ENCODE measurements at regions not wholly inside any gene's neighbourhood (a gene's known extent, or its start where the extent isn't known, plus 50 kb on each side); places are given as distances from the start of the nearest gene placed in this dataset.
"Not testable (repeated sequence)": the region's sequence is repeated elsewhere in the genome, so short reads cannot be mapped to it uniquely, and the experiment has no call there.

DNA sequence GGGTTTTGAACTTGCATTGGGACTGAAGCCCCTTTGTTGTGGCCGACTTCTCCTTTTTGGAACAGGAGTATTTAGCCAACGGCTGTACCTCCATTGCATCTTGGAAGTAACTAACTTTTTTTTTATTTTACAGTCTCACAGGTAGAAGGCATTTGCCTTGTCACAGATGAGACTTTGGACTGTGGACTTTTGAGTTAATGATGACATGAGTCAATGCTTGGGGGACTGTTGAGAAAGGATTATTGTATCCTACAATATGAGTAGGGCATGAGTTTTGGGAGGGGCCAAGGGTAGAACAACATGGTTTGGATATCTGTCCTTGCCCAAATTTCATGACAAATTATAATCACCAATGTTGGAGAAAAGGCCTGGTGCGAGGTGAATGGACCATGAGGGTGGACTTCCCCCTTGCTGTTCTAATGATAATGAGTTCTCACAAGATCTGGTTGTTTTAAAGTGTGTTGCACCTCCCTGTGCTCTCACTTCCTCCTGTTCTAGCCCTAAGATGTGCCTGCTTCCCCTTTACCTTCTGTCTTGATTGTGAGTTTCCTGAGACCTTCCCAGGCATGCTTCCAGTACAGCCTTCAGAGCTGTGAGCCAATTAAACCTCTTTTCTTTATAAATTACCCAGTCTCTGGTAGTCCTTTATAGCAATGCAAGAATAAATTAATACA lies 1269.4 kb upstream of the CHAC2 start:
- DNase-seq (ENCODE audit: low read depth in 4 of 4, low spot score in 1 of 4) = no peak

GRCh38 chr2:52495816-52496215 lies 1271.8 kb upstream of the CHAC2 start:
- DNase-seq (ENCODE audit: low read depth in 4 of 4, low spot score in 1 of 4) = no peak

- DNase-seq (ENCODE audit: low read depth in 4 of 4, low spot score in 1 of 4) = no peak
These were observed 1290.4 kb upstream of the CHAC2 start for GRCh38 chr2:52477166-52477565.

- DNase-seq (ENCODE audit: low read depth in 4 of 4, low spot score in 1 of 4) = no peak
These were observed 1292.0 kb upstream of the CHAC2 start for GRCh38 chr2:52475590-52475989.

DNA sequence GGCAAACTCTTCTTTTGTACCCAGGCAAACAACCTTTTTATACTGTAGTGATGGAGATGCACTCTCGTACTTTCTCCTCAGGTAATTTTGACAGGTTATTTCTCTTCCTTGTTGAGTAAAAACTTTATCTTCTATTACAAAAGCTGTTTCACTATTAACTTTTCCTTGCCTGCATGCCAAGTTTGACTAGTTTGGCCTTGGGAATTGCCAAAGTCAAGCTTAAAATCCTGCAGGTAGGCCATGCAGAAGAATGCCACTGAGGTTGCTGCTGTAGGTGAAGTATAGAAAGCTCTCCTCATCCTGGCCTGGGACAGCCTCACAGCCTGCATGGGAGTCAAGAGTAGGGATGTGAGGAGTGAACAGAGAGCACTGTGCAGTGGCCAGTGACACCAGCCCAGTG lies 1293.5 kb upstream of the CHAC2 start:
- DNase-seq (ENCODE audit: low read depth in 4 of 4, low spot score in 1 of 4) = no peak

DNA sequence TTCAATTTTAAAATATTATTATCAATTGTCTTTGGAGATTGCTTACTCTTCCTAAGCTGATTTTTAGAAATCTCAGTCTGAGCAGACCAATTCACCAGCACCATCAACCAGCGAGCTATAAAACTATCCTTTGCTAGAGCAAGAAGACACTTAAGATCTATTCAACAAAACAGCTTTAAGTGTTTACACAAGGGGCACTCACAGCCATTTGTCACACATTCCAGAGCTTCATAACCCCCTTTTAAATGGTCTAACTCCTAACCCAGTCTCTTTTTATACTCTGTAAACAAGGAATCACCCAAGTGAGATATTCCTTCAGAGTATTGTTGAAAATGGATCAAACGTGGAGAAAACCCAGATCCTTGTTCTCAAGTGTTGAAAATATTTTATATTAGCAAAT lies 1294.1 kb upstream of the CHAC2 start:
- DNase-seq (ENCODE audit: low read depth in 4 of 4, low spot score in 1 of 4) = no peak

- not testable (repeated sequence) for DNase-seq (ENCODE audit: low read depth in 4 of 4, low spot score in 1 of 4)
These were observed 1297.1 kb upstream of the CHAC2 start for GRCh38 chr2:52470457-52470856.

DNA sequence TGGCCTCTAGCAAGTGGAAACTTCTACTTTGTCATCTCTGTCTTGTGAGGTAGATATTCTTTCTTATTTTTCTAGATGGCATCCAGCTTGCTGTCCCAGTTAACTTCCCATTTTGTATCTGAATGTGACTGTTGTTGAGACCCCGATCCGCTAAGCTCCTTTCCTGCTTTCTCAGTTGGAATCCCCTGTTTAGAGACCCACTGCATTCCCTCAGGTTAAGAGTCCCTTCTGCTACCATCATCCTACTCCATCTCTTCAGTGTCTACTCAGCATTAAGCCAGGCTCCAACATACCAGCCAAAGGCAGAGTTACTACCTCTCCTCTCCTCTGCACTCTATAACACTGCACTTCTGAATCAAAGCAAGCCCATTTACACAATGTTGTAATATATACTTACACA lies 1300.4 kb upstream of the CHAC2 start:
- no peak for DNase-seq (ENCODE audit: low read depth in 4 of 4, low spot score in 1 of 4)

DNA sequence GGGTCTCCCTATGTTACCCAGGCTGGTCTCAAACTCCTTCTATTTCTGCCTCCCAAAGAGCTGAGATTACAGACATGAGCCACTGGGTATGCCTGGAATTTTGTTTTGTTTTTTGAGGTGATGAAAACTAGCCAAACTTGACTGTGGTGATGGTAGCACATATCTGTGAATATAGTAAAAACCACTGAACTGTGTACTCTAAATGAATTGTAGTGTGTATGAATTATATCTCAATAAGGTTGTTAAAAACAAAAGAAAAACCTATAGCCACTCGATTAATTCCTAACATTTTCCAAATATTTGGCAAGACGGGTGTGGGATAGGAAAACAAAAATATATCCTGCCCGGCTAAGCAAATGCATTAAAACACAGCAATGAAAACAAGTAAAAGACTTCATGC lies 1302.3 kb upstream of the CHAC2 start:
- no peak for DNase-seq (ENCODE audit: low read depth in 4 of 4, low spot score in 1 of 4)

DNA sequence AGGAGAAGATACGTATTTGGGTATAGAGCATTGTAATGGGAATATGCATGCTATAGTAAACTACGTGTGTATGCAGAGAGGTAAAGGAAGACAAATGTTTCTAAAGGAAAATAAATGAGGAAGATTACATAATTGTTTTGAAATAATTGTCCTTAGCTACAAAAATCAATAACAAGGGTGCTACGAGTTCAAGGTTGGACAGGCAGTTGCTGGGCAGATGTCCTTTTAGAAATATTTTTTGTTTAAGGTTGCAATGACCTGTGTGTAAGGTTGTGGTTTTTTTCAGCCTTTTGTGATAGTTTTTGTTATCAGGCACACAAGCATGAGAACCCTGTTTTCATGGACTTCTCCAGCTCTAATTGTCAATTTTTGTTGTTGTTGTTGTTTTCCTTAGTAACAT lies 1304.1 kb upstream of the CHAC2 start:
- no peak for DNase-seq (ENCODE audit: low read depth in 4 of 4, low spot score in 1 of 4)

- DNase-seq (ENCODE audit: low read depth in 4 of 4, low spot score in 1 of 4) = no peak
These were observed 1310.8 kb upstream of the CHAC2 start for GRCh38 chr2:52456561-52457377.

- no peak for DNase-seq (ENCODE audit: low read depth in 4 of 4, low spot score in 1 of 4)
These were observed 1312.6 kb upstream of the CHAC2 start for GRCh38 chr2:52454962-52455361.

DNA sequence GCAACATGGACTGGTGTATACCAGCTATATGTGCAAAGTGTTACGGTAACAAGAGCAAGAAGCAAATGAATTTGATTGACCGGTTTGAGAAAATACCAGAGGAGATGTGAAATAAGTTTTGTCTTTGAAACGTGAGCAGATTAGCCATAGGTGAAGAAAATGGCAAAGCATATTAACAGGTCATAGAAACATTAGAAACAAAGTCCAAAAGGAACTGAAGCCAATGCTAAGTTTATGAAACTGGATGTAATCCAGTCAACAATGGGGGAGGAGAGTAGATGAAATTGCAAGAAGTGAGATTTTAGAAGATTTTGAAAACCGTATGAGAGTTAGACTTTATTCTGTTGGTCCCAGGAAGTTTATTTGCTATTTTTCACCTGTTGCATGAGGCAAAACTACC lies 1315.4 kb upstream of the CHAC2 start:
- no peak for DNase-seq (ENCODE audit: low read depth in 4 of 4, low spot score in 1 of 4)

DNA sequence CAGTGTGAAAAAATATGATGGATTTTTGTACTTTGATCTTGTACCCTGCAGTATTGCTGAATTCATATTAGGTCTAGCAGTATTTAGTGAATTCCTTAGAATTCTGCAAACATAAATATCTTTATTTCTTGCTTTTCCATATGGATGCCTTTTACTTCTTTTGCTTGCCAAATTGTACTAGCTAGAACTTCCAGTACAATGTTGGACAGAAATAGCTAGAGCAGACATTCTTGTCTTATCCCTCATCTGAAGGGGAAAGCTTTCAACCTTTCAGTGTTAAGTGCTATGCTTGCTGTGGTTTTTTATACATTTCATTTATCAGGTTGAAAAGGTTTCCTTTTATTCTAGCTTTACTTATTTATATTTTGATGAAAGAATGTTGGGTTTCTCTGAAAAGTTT lies 1321.9 kb upstream of the CHAC2 start:
- no peak for DNase-seq (ENCODE audit: low read depth in 4 of 4, low spot score in 1 of 4)

DNA sequence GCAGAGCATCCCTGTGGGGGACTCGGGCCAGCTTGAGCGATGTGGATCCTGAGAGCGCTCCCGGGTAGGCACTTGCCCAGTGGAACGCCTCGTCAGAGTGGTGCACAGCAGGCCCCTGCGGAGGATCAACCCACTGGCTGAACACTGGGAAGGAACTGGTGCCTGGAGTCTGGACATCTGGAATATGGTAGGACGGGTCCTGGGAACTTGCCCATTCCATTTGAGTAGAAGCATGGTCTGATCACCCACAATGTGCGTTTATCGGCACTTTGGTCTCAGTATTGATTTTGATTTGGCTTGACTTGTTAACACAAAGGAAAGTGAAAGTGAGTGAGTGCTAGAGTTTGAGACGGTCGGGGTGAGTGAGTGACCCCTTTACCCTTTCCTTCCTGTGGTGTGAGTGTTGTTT lies 1336.2 kb upstream of the CHAC2 start:
- no peak for DNase-seq (ENCODE audit: low read depth in 4 of 4, low spot score in 1 of 4)

DNA sequence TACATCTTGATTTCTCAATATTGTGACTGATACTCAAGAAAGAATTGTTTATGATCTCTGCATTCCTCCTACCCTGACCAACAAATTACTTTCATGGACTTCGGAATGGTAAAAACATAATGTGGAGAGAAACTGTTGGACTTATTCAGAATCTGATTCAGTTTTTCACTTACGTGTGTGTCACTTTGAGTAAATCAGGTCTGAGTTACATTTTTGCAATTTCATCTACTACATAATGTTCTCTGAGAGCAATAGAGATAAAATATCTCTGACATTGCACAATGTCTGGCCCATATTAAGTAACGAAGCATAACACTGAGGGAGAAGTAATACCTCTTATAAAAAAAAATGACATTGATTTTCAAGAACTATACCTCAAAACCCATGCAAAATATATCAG lies 1337.9 kb upstream of the CHAC2 start:
- no peak for DNase-seq (ENCODE audit: low read depth in 4 of 4, low spot score in 1 of 4)

DNA sequence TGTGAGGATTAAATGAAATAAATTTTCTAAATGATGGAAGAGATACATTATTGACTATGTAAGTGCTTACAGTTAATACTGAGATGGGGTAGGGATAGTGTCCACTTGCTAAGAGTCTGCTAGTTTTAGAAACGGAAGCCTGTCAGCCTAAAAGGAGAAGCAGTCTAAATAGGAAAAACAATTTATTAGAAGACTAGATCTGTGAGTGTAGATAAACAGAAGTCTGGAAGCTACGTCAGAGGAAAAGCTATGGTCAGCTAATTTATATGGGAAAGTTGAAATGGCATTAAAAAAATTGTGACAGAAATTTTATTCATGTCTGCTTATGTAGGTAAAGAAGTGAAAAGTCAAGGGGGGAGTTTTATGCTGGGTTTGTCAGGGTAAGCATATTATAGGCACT lies 1338.4 kb upstream of the CHAC2 start:
- no peak for DNase-seq (ENCODE audit: low read depth in 4 of 4, low spot score in 1 of 4)

DNA sequence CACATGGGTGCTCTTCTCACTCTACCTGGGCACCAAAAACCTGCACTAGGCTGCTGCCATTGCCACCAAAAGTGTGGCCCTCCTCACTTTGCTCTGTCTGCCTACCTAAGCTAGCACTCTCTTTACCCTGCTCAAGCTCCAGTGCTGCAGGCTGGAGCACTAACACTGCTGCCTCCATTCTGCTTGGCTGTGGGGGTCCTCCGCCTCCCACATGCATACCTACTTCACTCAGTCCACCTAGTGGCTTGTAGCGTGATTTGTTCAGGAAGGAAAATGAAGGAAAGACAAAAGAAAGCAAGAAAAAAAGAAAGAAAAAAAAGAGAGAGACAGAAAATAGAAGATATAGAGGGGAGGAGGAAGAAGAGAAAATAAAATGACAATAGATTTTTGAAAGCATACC lies 1339.4 kb upstream of the CHAC2 start:
- DNase-seq (ENCODE audit: low read depth in 4 of 4, low spot score in 1 of 4) = no peak

DNA sequence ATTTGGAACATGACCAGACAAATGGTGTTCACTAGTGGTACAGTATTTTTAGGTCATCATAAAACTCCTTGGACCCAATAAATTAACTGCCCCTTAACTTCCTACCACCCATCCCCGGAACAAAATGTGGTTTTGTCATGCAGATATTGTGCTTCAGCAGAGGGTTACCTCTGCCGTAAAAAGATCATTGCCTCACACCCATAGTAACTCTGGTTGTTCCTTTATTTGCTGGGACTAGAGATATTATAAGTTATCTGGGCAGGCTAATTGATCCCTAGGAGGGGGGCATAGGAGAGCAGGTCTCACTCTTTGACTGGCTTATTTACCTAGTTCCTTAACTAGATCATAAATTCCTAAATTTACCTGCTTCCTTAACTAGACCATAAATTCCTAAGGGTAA lies 1343.9 kb upstream of the CHAC2 start:
- DNase-seq (ENCODE audit: low read depth in 4 of 4, low spot score in 1 of 4) = no peak

- no peak for DNase-seq (ENCODE audit: low read depth in 4 of 4, low spot score in 1 of 4)
These were observed 1344.5 kb upstream of the CHAC2 start for GRCh38 chr2:52423111-52423510.

DNA sequence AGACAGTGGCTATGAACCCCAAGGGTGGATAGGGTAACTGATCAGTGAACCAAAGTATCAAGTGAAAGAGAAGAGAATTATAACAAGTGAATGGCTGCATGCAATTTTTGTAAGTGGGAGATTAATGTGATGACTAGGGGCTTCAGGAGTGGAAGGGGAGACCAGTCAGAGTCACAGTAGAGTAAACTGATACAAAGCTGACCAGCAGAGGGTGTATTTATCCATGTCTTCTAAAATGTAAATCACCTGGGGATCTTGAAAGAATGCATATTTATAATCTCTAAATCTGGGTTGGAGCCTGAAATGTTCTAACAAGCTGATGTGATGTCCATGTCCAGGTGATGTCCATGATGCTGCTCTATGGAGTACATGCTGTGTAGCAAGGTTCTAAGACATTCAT lies 1351.3 kb upstream of the CHAC2 start:
- DNase-seq (ENCODE audit: low read depth in 4 of 4, low spot score in 1 of 4) = no peak

- DNase-seq (ENCODE audit: low read depth in 4 of 4, low spot score in 1 of 4) = no peak
These were observed 1352.9 kb upstream of the CHAC2 start for GRCh38 chr2:52414561-52415295.

Measured in stimulated activated CD4-positive, alpha-beta T cell treated with anti-CD3 and anti-CD28 coated beads, Interleukin-1b, Interleukin-23, amount 100 ng/mL, for 24 hours (primary cell).